HepG2 (cell line): ENCODE measurements at regions not wholly inside any gene's neighbourhood (a gene's known extent, or its start where the extent isn't known, plus 50 kb on each side); places are given as distances from the start of the nearest gene placed in this dataset.

ENCODE experiments used
- ATAC-seq: fragments of 200-7000 bp; cut with Tn5 transposase; 3 replicates; pipeline ENCODE4 v1.9.1; 2020; ENCODE audit warnings: mild to moderate bottlenecking, moderate library complexity
- BruUV-seq: library from RNA; stranded (reverse); fragments of 400-500 nt; replicated peaks from 2 replicates; lab custom pipeline; 2021; lab: Mats Ljungman, UMichigan
- CTCF ChIA-PET: fragments of 300-600 bp; formaldehyde crosslinking; extraction: SDS; loops from one replicate; lab custom pipeline; 2021; ENCODE audit warnings: low total read pairs, inconsistent platforms, low intra/inter-chr PET ratio; lab: Yijun Ruan, JAX
- POLR2A ChIA-PET: fragments of 350-600 bp; sonication (Branson Sonifier 250); formaldehyde crosslinking; loops from one replicate; lab custom pipeline; 2020; ENCODE audit warnings: antibody characterized with exemption, inconsistent platforms; lab: Yijun Ruan, JAX
- DNase-seq: peaks from one replicate; pipeline ENCODE4 v3.0.0-alpha.2; 2015; ENCODE audit warnings: low spot score
- FAIRE-seq: peaks from 3 replicates; lab custom pipeline; 2011; peaks lifted over from hg19 to GRCh38; lab: Jason Lieb, UNC
- H2AFZ ChIP-seq: one replicate; pipeline ENCODE4 v1.6.1; 2011; ENCODE audit warnings: low read length, inconsistent platforms
- H3K27ac ChIP-seq: fragments of 300-600 bp; 3 replicates; pipeline ENCODE4 v1.8.0; 2011; ENCODE audit warnings: mixed run types, mild to moderate bottlenecking, mixed read lengths, low read length, inconsistent platforms; ENCODE audit not compliant: insufficient read depth; ENCODE audit errors: extremely low read length
- H3K27me3 ChIP-seq, 2 experiments: fragments of 200-600 bp in 1 of 2; 2 replicates in 1 of 2; 3 replicates in 1 of 2; pipeline versions ENCODE4 v1.6.0 to v1.8.0; 2011; ENCODE audit warnings: low read length in 2 of 2, mild to moderate bottlenecking in 2 of 2, moderate library complexity in 2 of 2, inconsistent platforms in 1 of 2; ENCODE audit not compliant: insufficient read depth in 2 of 2, control insufficient read depth in 1 of 2
- H3K36me3 ChIP-seq, 2 experiments: fragments of 200-600 bp in 1 of 2; replicated peaks in 1 of 2; 2 replicates in 1 of 2; 3 replicates in 1 of 2; pipeline versions ENCODE4 v1.5.1 to v1.8.0; 2011; ENCODE audit warnings: low read length in 2 of 2, inconsistent platforms in 1 of 2; ENCODE audit not compliant: insufficient read depth in 2 of 2, control insufficient read depth in 1 of 2
- H3K4me1 ChIP-seq: 2 replicates; pipeline ENCODE4 v1.5.1; 2012; ENCODE audit warnings: low read length, inconsistent platforms; ENCODE audit not compliant: insufficient read depth
- H3K4me2 ChIP-seq: 2 replicates; pipeline ENCODE4 v1.6.0; 2011; ENCODE audit warnings: low read depth, low read length, inconsistent platforms
- H3K4me3 ChIP-seq, 3 experiments: fragments of 200-600 bp in 1 of 3; sonication (generic), shearing (Covaris generic) in 1 of 3; replicated peaks in 1 of 3; 2 replicates each; pipeline ENCODE4 v1.5.1; 2011 to 2016; ENCODE audit warnings: low read length in 3 of 3, inconsistent platforms in 2 of 3, low read depth in 2 of 3, mild to moderate bottlenecking in 2 of 3, control low read depth in 1 of 3, mixed read lengths in 1 of 3; ENCODE audit not compliant: insufficient read depth in 1 of 3
- H3K79me2 ChIP-seq: one replicate; pipeline ENCODE4 v1.6.1; 2011; ENCODE audit warnings: low read length, inconsistent platforms; ENCODE audit not compliant: insufficient read depth
- H3K9ac ChIP-seq: 2 replicates; pipeline ENCODE4 v1.6.0; 2011; ENCODE audit warnings: mild to moderate bottlenecking, low read depth, low read length, inconsistent platforms; ENCODE audit not compliant: insufficient read depth
- H3K9me3 ChIP-seq: 2 replicates; pipeline ENCODE4 v1.5.1; 2012; ENCODE audit warnings: mild to moderate bottlenecking, low read length
- H4K20me1 ChIP-seq: 2 replicates; pipeline ENCODE4 v1.6.0; 2011; ENCODE audit warnings: inconsistent platforms, mild to moderate bottlenecking, low read length, moderate library complexity; ENCODE audit not compliant: insufficient read depth
- FOXP1 ChIP-seq, 2 experiments: fragments of 450-650 bp in 1 of 2; IDR thresholded peaks; 2 replicates each; pipeline ENCODE4 v1.6.1; 2017 to 2018; ENCODE audit warnings: antibody characterized with exemption in 1 of 2
- KAT7 ChIP-seq: IDR thresholded peaks from 2 replicates; pipeline ENCODE4 v1.6.1; 2018; ENCODE audit warnings: borderline replicate concordance, missing compliant biosample characterization
- MAFF ChIP-seq: IDR thresholded peaks from 2 replicates; pipeline ENCODE4 v1.6.1; 2011; ENCODE audit warnings: low read depth, low read length, improper control_type of control experiment
- MAFK ChIP-seq, 2 experiments: IDR thresholded peaks in 1 of 2; conservative IDR thresholded peaks in 1 of 2; 2 replicates each; pipeline ENCODE4 v1.6.1; 2011; ENCODE audit warnings: improper control_type of control experiment in 2 of 2, low read length in 2 of 2
- MXD1 ChIP-seq: sonication (generic); formaldehyde crosslinking; IDR thresholded peaks from 2 replicates; pipeline ENCODE4 v1.4.0; 2020; ENCODE audit warnings: mild to moderate bottlenecking, missing genetic modification reagents
- NFE2L2 ChIP-seq: fragments of 150-350 bp; IDR thresholded peaks from 2 replicates; pipeline ENCODE4 v1.6.1; 2014; ENCODE audit warnings: low read length
- NONO ChIP-seq, 2 experiments: fragments of 450-650 bp in 1 of 2; sonication (generic) in 1 of 2; formaldehyde crosslinking in 1 of 2; IDR thresholded peaks in 1 of 2; conservative IDR thresholded peaks in 1 of 2; 2 replicates each; pipeline versions ENCODE4 v1.6.1 to v1.8.0; 2017 to 2022; ENCODE audit warnings: mild to moderate bottlenecking in 1 of 2, missing genetic modification reagents in 1 of 2, moderate library complexity in 1 of 2
- SAFB2 ChIP-seq: sonication (generic); formaldehyde crosslinking; IDR thresholded peaks from 2 replicates; pipeline ENCODE4 v1.5.1; 2020; ENCODE audit warnings: missing genetic modification reagents, low read depth, mild to moderate bottlenecking, borderline replicate concordance
- SP1 ChIP-seq, 2 experiments: fragments of 450-650 bp in 1 of 2; sonication (generic) in 1 of 2; formaldehyde crosslinking in 1 of 2; IDR thresholded peaks; 2 replicates each; pipeline versions ENCODE4 v1.4.0 to v1.6.1; 2016 to 2020; ENCODE audit warnings: missing genetic modification reagents in 1 of 2
- TCF7 ChIP-seq: sonication (generic); IDR thresholded peaks from 2 replicates; pipeline ENCODE4 v1.6.1; 2016; ENCODE audit warnings: antibody characterized with exemption, low read depth
- TEAD3 ChIP-seq: optimal IDR thresholded peaks from 2 replicates; pipeline ENCODE3; 2016; ENCODE audit warnings: borderline replicate concordance
- ZFAT ChIP-seq: sonication (generic); formaldehyde crosslinking; conservative IDR thresholded peaks from 2 replicates; pipeline ENCODE4 v1.8.1; 2023; ENCODE audit warnings: missing genetic modification reagents, inconsistent platforms
- ZFP36 ChIP-seq: fragments of 150-350 bp; IDR thresholded peaks from 2 replicates; pipeline ENCODE4 v1.6.1; 2018; ENCODE audit warnings: borderline replicate concordance, low read length, low read depth; ENCODE audit not compliant: partially characterized antibody
- ZNF138 ChIP-seq: sonication (generic); formaldehyde crosslinking; IDR thresholded peaks from 2 replicates; pipeline ENCODE4 v1.5.0; 2020; ENCODE audit warnings: mild to moderate bottlenecking, low read depth, missing genetic modification reagents
- ZNF143 ChIP-seq: sonication (generic); formaldehyde crosslinking; IDR thresholded peaks from 2 replicates; pipeline ENCODE4 v1.4.0; 2020; ENCODE audit warnings: missing genetic modification reagents
- ZNF280B ChIP-seq: sonication (generic); formaldehyde crosslinking; IDR thresholded peaks from 2 replicates; pipeline ENCODE4 v1.5.0; 2020; ENCODE audit warnings: missing genetic modification reagents, mild to moderate bottlenecking, borderline replicate concordance
- ZNF331 ChIP-seq: sonication (generic); formaldehyde crosslinking; IDR thresholded peaks from 2 replicates; pipeline ENCODE4 v1.4.0; 2020; ENCODE audit warnings: missing genetic modification reagents
- ZNF547 ChIP-seq: sonication (generic); formaldehyde crosslinking; IDR thresholded peaks from 2 replicates; pipeline ENCODE4 v1.5.1; 2020; ENCODE audit warnings: mild to moderate bottlenecking, missing genetic modification reagents
- ZNF562 ChIP-seq: sonication (generic); formaldehyde crosslinking; IDR thresholded peaks from 2 replicates; pipeline ENCODE4 v1.8.0; 2022; ENCODE audit warnings: missing genetic modification reagents, borderline replicate concordance
- WGBS: methylation state at CpG from one replicate; pipeline ENCODE4 v1.1.6; 2017; ENCODE audit warnings: low lambda C conversion rate; 5-methylcytosine and 5-hydroxymethylcytosine counted together
- in situ Hi-C: cut with HindIII; loops from 2 replicates; pipeline ENCODE4 v1.10.0; 2017; ENCODE audit warnings: low pct_unique_long_range_greater_than_20kb; ENCODE audit not compliant: extremely low pct_ligation_motif_present
- intact Hi-C: fragments of 100-400 bp; cut with micrococcal nuclease; formaldehyde crosslinking; loops from one replicate; pipeline ENCODE4 v1.10.0; 2022; ENCODE audit not compliant: unreplicated experiment
- TF ChIP-seq, protein P1 (sequence below): fragments of 450-650 bp; IDR thresholded peaks from 2 replicates; pipeline ENCODE4 v1.6.1; 2017

- intact Hi-C loops: no loop called here
- in situ Hi-C loops: no loop called here
- Histone ChIP-seq H3K79me2 (no peaks in the 10 kb centered on the region), H3K27me3 (no peaks in the 10 kb centered on the region), H3K36me3 (no peaks in the 10 kb centered on the region), H4K20me1 (no peaks in the 10 kb centered on the region), H2AFZ (no peak overlapping the region), H3K4me3 (no peak overlapping the region)
- no peak for ATAC-seq
- no peak for DNase-seq
- ChIA-PET CTCF (no interaction called here), POLR2A (no interaction called here)
- no TSS peak for BruUV-seq
- 0% methylated on average over 1 of the region's 1 CpG for WGBS
- TF ChIP-seq ZNF331 (CRISPR knock-in tag) (no peak), MXD1 (CRISPR knock-in tag) (no peak), KAT7 (CRISPR knock-in tag) (no peak), TEAD3 (CRISPR knock-in tag) (no peak), ZNF138 (no peak), NONO (IDR thresholded peaks at IDR 0.05) (no peak), NONO (CRISPR knock-in tag; conservative IDR thresholded peaks at IDR 0.05) (no peak), MAFK (conservative IDR thresholded peaks at IDR 0.05 in 1 of 2, IDR thresholded peaks at IDR 0.05 in 1 of 2; ENCODE audit: low read length in 2 of 2) (peak; percentile 63 to 74; a peak in 3 of 4 replicates), ZNF143 (no peak), ZNF280B (CRISPR knock-in tag) (no peak), SP1 (IDR thresholded peaks at IDR 0.05) (no peak), SP1 (CRISPR knock-in tag; IDR thresholded peaks at IDR 0.05) (no peak), ZNF562 (no peak), MAFF (peak; percentile 76; the same call in 1 of the 2 replicates), SAFB2 (CRISPR knock-in tag) (no peak), ZNF547 (CRISPR knock-in tag) (no peak), FOXP1 (IDR thresholded peaks at IDR 0.05) (no peak), FOXP1 (CRISPR knock-in tag; IDR thresholded peaks at IDR 0.05) (no peak), ZFAT (CRISPR knock-in tag) (no peak), NFE2L2 (peak; percentile 27; the same call in 1 of the 2 replicates), ZFP36 (no peak), TCF7 (no peak)
- TF ChIP-seq, protein P1, sequence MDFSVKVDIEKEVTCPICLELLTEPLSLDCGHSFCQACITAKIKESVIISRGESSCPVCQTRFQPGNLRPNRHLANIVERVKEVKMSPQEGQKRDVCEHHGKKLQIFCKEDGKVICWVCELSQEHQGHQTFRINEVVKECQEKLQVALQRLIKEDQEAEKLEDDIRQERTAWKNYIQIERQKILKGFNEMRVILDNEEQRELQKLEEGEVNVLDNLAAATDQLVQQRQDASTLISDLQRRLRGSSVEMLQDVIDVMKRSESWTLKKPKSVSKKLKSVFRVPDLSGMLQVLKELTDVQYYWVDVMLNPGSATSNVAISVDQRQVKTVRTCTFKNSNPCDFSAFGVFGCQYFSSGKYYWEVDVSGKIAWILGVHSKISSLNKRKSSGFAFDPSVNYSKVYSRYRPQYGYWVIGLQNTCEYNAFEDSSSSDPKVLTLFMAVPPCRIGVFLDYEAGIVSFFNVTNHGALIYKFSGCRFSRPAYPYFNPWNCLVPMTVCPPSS: no peak
- TF ChIP-seq, all 625 proteins: peak for 3
- Histone ChIP-seq H3K9ac (no peak overlapping the region), H3K9me3 (peaks cover 17% of the 10 kb centered on the region; the same call in 1 of the 2 replicates), H3K27ac (no peak overlapping the region), H3K4me2 (no peak overlapping the region), H3K4me1 (no peaks in the 10 kb centered on the region)
- FAIRE-seq: no peak
Measured at GRCh38 chr2:107218208-107218607, 332.2 kb upstream of the ST6GAL2 start.
